ENCODE measurements at regions not wholly inside any gene's neighbourhood (a gene's known extent, or its start where the extent isn't known, plus 50 kb on each side); places are given as distances from the start of the nearest gene placed in this dataset.

GRCh38 chr2:175571078-175571653 lies 389.7 kb upstream of the ATP5MC3 start:
- H3K4me3 ChIP-seq: no peak overlapping the region
- H3K9me3 ChIP-seq: no peaks in the 10 kb centered on the region
- H3K4me1 ChIP-seq (ENCODE audit: low read depth): no peaks in the 10 kb centered on the region
- no peak for ATAC-seq
- no peaks in the 10 kb centered on the region for H3K36me3 ChIP-seq (ENCODE audit: low read depth)
- no peak for DNase-seq
- intact Hi-C loops (cut with DNase I, micrococcal nuclease): no loop called here
- TF ChIP-seq CTCF (IDR thresholded peaks at IDR 0.05): no peak

GRCh38 chr2:175568109-175568730 lies 386.7 kb upstream of the ATP5MC3 start:
- no peak overlapping the region for H3K4me3 ChIP-seq
- intact Hi-C loops (cut with DNase I, micrococcal nuclease): no loop called here
- no peak for TF ChIP-seq CTCF (IDR thresholded peaks at IDR 0.05)
- DNase-seq (no peak), ATAC-seq (no peak)
- H3K4me1 ChIP-seq (ENCODE audit: low read depth): no peaks in the 10 kb centered on the region
- H3K9me3 ChIP-seq: no peaks in the 10 kb centered on the region
- H3K36me3 ChIP-seq (ENCODE audit: low read depth): no peaks in the 10 kb centered on the region

GRCh38 chr2:175567435-175568061 lies 386.0 kb upstream of the ATP5MC3 start:
- Histone ChIP-seq H3K4me3 (no peak overlapping the region), H3K4me1 (ENCODE audit: low read depth) (no peaks in the 10 kb centered on the region), H3K9me3 (no peaks in the 10 kb centered on the region), H3K36me3 (ENCODE audit: low read depth) (no peaks in the 10 kb centered on the region)
- intact Hi-C loops (cut with DNase I, micrococcal nuclease): no loop called here
- peak; percentile 41 for ATAC-seq
- DNase-seq: no peak
- no peak for TF ChIP-seq CTCF (IDR thresholded peaks at IDR 0.05)

GRCh38 chr2:175560521-175561169 lies 379.1 kb upstream of the ATP5MC3 start:
- no peak for DNase-seq

GRCh38 chr2:175559613-175560012 lies 378.1 kb upstream of the ATP5MC3 start:
- Histone ChIP-seq H3K4me3 (no peak overlapping the region), H3K4me1 (ENCODE audit: low read depth) (no peaks in the 10 kb centered on the region), H3K36me3 (ENCODE audit: low read depth) (no peaks in the 10 kb centered on the region), H3K9me3 (no peaks in the 10 kb centered on the region)
- ATAC-seq (no peak), DNase-seq (no peak)
- no peak for TF ChIP-seq CTCF (IDR thresholded peaks at IDR 0.05)
- intact Hi-C loops (cut with DNase I, micrococcal nuclease): no loop called here

More at GRCh38 chr2:175560521-175561169, 379.1 kb upstream of the ATP5MC3 start:
- TF ChIP-seq CTCF (IDR thresholded peaks at IDR 0.05): no peak
- intact Hi-C loops (cut with DNase I, micrococcal nuclease): no loop called here
- Histone ChIP-seq H3K4me3 (no peak overlapping the region), H3K9me3 (no peaks in the 10 kb centered on the region), H3K4me1 (ENCODE audit: low read depth) (no peaks in the 10 kb centered on the region), H3K36me3 (ENCODE audit: low read depth) (no peaks in the 10 kb centered on the region)
- no peak for ATAC-seq

Data from mucosa of descending colon (tissue), 3 donors.